Omental fat pad (tissue), 3 donors: ENCODE measurements at regions not wholly inside any gene's neighbourhood (a gene's known extent, or its start where the extent isn't known, plus 50 kb on each side); places are given as distances from the start of the nearest gene placed in this dataset.
"Not testable (repeated sequence)": the region's sequence is repeated elsewhere in the genome, so short reads cannot be mapped to it uniquely, and the experiment has no call there.

ENCODE experiments used
- ATAC-seq: fragments of 150-250 bp; one replicate; pipeline ENCODE4 v1.9.1; 2016; ENCODE audit warnings: mild to moderate bottlenecking, moderate library complexity; ENCODE audit not compliant: low FRiP score
- DNase-seq: peaks from one replicate; pipeline ENCODE4 v3.0.0-alpha.2; 2019; ENCODE audit warnings: low spot score
- TF ChIP-seq, protein P1 (sequence below), 3 donors: fragments of 450-650 bp; IDR thresholded peaks; one replicate each; pipeline ENCODE4 v1.5.1; 2016 to 2017; ENCODE audit warnings: antibody characterized with exemption in 3 of 3, mild to moderate bottlenecking in 3 of 3, moderate library complexity in 2 of 3

DNA sequence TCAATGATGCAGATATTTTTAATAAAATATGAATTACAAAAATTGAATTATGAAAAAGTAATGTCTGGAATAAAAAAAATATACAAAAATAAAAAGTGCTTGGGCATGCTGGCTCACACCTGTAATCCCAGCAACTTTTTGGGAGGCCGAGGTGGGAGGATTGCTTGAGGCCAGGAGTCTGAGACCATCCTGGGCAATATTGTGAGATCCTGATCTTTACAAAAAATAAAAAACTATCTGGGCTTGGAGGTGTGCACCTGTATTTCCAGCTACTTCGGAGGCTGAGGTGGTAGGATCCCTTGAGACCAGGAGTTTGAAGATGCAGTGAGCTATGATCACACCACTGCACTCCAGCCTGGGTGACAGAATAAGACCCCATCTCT is 141.8 kb downstream of the NPIPB5 start:
- ATAC-seq: no peak
- TF ChIP-seq, protein P1, sequence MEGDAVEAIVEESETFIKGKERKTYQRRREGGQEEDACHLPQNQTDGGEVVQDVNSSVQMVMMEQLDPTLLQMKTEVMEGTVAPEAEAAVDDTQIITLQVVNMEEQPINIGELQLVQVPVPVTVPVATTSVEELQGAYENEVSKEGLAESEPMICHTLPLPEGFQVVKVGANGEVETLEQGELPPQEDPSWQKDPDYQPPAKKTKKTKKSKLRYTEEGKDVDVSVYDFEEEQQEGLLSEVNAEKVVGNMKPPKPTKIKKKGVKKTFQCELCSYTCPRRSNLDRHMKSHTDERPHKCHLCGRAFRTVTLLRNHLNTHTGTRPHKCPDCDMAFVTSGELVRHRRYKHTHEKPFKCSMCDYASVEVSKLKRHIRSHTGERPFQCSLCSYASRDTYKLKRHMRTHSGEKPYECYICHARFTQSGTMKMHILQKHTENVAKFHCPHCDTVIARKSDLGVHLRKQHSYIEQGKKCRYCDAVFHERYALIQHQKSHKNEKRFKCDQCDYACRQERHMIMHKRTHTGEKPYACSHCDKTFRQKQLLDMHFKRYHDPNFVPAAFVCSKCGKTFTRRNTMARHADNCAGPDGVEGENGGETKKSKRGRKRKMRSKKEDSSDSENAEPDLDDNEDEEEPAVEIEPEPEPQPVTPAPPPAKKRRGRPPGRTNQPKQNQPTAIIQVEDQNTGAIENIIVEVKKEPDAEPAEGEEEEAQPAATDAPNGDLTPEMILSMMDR (IDR thresholded peaks at IDR 0.05): no peak
- no peak for DNase-seq

DNA sequence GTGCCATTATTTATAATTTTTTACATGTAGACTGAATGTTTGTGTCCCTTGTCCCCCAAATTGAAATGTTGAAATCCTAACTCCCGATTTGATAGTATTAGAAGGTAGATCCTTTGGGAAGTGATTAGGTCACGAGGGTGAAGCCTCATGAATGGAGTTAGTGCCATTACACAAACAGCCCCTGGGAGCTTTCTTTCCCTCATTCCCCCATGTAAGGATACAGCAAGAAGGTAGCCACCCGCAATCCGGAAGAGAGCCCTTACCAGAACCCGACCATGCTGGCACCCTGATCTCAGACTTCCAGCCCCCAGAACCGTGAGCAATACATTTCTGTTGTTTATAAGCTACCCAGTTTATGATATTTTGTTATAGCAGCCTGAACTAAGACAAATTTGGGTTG is 143.2 kb downstream of the NPIPB5 start:
- ATAC-seq: no peak
- TF ChIP-seq, protein P1 (IDR thresholded peaks at IDR 0.05): no peak

DNA sequence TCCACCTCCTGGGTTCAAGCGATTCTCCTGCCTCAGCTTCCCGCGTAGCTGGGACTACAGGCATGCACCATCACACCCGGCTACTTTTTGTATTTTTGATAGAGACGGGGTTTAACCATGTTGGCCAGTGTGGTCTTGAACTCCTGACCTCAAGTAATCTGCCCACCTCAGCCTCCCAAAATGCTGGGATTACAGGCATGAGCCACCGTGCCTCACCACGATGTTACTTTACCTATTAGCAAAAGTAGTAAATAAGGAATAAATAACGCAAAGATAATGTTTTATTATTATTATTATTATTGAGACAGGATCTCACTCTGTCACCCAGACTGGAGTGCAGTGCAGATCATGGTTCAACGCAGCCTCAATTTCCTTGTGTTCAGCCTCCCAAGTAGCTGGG is 145.9 kb downstream of the NPIPB5 start:
- not testable (repeated sequence) for ATAC-seq, DNase-seq

More for the DNA sequence above, 143.2 kb downstream of the NPIPB5 start:
- no peak for DNase-seq

DNA sequence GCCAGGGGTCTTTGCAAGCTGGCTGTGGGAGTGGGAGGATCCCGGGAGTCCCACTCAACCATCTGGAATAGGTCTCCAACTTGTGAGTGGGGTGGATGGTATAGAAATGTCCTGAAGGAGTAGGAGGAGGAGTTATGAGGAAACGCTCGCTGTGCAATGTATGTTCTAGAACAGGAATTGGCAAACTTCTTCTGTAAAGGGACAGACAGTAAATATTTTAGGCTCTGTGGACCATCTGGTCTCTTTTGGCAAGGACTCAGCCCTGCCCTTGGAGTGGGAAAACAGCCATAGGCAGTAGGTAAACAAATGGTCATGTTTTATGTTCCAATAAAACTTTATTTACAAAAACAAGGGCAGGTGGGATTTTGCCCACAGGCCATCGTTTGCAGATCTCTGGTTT is 149.2 kb downstream of the NPIPB5 start:
- no peak for DNase-seq
- ATAC-seq: no peak
- TF ChIP-seq, protein P1 (IDR thresholded peaks at IDR 0.05): no peak

DNA sequence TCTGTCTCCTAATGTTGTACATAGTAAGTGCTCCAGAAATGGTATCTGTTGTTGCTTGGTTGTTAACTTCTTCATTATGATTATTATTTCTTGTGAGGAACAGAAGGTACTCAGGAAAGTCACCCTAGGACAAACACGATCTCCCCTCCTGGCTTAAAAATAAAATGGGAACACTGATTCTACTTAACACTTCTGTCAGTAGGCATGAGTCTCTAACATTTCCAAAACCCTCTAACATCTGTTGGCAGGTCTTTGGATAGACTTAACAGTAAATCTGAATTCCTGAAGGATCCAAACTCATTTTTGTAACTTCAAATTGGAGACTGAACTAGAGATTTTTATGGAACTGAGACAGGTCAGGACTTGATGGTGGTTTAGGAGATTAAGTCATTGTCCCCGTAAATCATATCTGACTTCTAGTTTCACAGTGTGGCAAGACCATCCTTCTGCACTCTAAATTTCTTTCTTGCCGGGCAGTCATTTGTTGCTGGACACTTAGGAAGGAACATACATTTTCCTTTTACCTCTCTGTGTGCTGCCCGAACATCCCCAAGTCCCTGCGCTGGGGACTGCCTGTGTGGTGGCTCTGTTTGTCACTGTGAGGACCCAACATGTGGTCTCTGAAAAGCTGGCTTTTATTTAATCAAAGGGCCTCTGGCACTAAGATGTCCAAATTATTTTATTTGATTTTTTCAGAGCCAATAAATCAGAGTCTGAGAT is 149.9 kb downstream of the NPIPB5 start:
- TF ChIP-seq, protein P1 (IDR thresholded peaks at IDR 0.05): no peak
- no peak for ATAC-seq
- no peak for DNase-seq

DNA sequence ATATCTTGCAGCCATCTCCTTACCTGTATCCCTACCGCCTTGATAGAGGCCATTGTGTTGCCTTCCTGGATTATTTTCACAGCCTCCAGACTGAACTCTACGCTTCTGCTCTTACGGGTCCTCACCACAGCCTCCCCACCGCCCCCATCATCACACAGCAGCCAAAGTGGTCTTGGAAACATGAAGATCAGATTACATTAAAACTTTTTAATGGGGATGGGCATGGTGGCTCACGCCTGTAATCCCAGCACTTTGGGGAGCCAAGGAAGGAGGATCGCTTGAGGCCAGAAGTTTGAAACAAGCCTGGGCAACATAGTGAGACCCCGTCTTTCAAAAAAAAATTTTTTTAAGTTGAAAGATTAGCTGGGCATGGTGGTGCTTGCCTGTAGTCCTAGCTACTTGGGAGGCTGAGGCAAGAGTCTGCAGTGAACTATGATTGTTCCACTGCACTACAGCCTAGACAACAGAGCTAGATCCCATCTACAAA is 150.5 kb downstream of the NPIPB5 start:
- ATAC-seq: no peak
- no peak for DNase-seq
- TF ChIP-seq, protein P1 (IDR thresholded peaks at IDR 0.05): no peak

DNA sequence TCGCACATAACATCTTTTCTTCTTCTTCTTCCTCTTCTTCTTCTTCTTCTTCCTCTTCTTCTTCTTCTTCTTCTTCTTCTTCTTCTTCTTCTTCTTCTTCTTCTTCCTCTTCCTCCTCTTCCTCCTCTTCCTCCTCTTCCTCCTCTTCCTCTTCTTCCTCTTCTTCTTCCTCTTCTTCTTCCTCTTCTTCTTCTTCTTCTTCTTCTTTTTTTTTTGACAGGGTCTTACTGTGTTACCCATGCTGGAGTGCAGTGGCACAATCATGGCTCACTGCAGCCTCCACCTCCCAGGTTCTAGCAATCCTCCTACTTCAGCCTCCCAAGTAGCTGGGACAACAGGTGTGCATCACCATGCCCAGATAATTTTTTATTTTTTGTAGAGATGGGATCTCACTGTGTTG is 151.0 kb upstream of the HS3ST2 start:
- ATAC-seq, DNase-seq: not testable (repeated sequence)

DNA sequence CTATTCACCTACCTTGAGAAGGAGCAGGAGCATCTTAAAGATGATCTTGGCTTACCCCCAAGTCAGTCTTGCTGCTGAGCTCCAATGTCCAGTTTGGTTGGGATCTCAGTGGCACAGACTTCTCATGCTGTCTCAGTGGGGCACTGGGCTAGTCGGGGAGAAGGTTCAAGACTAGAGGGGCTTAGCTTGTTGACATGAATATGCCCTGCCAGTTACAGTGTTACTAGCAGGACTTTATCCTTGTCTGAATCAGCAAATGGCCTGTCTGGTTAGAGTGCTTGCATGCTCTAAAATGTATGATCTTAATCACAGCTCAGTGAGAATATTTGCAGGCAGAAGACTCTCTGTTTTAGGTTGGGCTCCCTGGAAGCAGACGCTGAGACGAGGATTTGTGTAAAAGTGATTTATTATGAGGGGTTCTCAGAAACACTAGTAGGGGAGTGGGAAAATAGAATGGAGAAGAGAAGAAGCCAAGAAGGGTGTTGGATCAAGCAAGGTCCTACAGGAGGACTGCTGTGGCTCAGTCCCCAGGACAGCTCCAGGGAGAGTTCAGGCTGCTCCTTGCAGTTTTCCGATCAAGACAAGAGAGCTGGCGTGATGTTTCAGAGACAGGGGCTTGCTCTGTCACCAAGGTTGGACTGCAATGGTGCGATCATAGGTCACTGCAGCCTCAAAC is 150.4 kb upstream of the HS3ST2 start:
- DNase-seq (no peak), ATAC-seq (no peak)
- TF ChIP-seq, protein P1 (IDR thresholded peaks at IDR 0.05): no peak
